Suppressor macrophage treated with lipopolysaccharide for 4 hours (primary cell): ENCODE measurements at regions not wholly inside any gene's neighbourhood (a gene's known extent, or its start where the extent isn't known, plus 50 kb on each side); places are given as distances from the start of the nearest gene placed in this dataset.

Source experiments
- DNase-seq: peaks from one replicate; pipeline ENCODE4 v3.0.0-alpha.2; 2020

DNA sequence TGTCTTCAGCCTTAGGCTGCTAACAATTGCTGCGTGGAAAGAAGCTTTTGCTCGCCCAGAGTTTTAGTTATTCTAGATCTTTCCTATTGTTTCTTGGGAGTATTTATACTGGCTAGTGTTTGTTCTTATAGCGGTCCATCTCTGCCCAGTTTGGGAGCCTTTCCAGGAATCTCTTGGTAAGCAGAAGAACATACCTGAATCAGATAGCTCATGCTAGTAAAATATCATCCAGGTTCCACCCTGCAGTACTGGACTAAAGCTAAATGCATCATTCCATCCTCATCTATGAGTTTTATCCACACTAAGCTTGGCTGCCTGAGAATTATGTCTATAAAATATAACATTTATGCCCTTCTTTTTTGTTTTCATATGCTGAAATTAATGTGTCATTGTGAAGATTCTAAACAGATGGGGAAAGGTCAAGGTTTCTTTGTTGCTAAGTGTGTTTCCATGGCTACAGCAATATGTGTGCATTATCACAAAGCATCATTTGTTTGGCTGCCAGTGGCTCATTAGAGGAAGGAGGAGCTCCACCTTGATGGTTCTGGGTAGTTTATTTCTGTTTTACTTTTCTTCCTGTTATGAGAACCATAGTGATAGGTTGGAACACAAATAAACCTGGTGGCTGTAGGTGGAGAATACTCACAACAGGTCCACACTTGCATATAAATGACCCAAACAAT, 182.8 kb downstream of the PIK3C3 start:
- no peak for DNase-seq

DNA sequence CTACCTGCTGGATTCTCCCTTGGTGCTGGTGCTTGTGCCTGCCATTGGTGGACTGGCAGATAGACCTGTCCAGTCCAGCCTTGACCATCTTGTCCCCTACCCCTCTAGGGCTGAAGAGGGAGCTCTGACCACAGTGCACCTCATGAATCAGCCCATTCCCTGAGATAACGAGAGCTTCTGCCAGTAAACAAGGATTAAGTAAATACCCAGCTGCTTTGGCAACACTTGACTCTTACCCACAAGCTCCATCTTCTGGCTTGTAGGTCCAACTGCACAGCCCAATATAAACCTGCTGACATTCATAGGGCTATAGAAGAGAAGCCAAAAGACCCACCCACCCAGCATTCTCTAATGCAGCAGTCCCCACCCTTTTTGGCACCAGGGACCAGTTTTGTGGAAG, 186.4 kb downstream of the PIK3C3 start:
- peak; percentile 4 for DNase-seq

DNA sequence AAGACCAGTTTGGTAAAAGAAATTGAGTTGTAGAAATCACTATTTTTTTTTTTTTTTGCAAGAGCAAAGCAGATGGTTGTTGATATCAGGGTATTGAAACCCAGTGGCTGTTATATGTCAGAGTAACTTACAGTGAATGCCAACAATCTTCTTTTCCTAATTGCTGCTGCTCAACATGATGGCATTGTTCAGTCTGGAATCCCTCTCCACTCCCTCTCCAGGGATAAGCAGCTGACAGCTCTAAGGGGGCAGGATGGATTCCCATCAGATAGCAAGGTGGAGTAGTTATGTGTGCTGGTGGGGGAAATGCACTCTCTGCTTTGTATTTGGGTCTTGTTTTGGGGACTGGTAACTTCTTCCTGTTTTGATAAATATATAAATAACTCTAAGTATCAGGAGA, 200.0 kb downstream of the PIK3C3 start:
- DNase-seq: no peak

DNA sequence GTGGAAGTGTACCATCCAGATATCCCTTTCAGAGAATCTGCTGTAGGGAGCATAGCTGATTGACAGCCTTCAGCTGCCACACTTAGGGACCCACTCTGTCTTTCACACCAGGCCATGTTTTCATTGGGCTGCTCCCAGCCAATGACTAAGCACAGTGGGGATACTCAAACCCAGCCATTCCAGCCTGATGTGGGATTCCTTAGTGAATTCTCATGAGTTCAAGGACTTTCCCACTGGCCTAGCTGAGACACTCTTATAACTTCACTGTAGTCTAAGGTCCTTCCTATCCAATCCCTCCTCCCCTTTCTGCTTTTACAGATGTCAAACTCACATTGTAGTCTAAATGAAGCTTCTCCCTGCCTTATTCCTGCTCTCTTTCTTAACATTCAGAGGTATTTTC, 201.2 kb downstream of the PIK3C3 start:
- no peak for DNase-seq

DNA sequence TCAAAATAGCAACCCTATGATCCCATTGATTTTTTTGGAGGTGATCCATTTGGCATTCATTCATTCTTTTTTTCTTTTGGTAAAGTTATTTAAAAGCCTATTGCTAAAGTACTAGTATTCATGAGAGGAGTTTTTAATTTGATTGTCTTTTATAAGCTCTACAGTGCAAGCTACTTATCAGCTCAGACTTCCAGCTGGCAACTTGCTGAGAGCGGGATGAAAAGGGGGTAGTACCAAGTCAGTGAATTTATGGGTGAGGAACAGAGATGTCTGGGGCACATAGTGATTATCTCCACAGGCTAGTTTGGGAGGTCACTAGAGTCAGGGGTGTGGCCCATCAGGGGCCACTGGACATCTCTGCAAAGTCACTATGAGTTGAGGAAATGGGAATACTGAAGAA, 202.4 kb downstream of the PIK3C3 start:
- DNase-seq: no peak

GRCh38 chr18:42157878-42158277, 202.8 kb downstream of the PIK3C3 start:
- DNase-seq: no peak

DNA sequence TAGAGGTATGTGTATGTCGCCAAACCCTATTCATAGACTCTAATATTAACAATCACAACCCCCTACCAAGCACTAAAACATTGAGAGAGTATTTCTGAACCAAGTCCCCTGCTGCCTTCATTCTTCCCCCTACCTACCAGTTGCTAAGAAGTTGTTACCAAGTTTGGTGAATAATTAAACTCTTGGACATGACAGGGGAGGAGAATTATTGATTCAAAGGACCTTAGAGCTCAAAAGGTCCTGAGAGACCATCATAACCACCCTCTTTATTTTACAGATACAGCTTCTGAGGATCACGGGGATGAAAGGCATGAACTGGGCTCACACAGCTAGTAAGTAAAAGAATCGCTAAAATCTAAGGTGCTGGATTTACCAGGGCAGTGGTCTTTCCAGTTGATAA, 204.1 kb downstream of the PIK3C3 start:
- no peak for DNase-seq

DNA sequence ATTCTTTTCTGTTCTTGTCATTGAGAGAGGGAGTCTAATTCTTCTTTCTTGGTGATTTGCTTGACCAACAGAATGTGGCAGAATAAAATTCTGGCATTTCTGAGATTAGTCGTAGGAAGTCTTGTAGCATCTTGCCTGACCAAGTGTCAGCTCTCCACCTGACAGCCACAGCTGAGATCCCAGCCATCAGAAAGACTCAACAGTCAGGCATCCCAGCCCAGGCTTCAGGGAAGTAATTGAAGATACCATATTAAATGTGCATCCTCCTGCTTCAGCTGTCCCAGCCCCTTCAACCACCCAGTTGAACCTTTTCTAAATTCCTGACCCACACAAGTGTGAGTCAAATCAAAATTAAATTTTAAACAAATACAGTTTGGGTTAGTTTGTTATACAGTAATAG, 208.3 kb downstream of the PIK3C3 start:
- no peak for DNase-seq

GRCh38 chr18:42164556-42164955, 209.5 kb downstream of the PIK3C3 start:
- DNase-seq: no peak

DNA sequence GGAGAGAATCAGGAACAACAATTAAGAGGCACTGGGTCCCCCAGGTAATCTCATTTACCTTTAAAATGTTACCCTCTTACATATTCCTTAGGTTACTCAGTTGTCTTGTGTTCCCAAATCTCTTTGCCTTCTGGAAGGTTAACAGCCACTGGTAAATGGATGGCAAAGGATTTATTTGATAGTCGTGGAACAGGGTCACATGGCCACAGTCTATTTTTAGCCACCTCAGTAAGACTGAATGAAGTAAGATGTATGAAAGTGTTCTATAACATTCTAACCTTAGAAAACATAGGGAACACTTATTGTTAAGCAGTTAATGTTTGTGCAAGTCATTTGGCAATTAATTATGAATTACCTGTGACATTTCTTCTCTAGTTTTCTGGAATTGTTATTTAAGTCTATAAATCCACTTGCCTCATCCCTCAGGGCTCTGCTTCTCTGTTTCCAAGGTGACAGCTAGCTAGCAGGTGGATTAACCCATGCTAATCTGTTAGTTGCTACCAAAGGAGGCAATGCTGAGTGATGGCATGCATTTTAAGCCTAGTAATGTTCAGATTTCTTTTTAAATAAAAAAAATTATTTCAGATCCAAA, 211.0 kb downstream of the PIK3C3 start:
- DNase-seq: no peak

GRCh38 chr18:42168487-42168886, 213.5 kb downstream of the PIK3C3 start:
- DNase-seq: no peak

GRCh38 chr18:42168907-42169306, 213.9 kb downstream of the PIK3C3 start:
- no peak for DNase-seq

GRCh38 chr18:42174909-42175308, 219.9 kb downstream of the PIK3C3 start:
- DNase-seq: no peak

GRCh38 chr18:42176599-42176998, 221.6 kb downstream of the PIK3C3 start:
- DNase-seq: no peak

DNA sequence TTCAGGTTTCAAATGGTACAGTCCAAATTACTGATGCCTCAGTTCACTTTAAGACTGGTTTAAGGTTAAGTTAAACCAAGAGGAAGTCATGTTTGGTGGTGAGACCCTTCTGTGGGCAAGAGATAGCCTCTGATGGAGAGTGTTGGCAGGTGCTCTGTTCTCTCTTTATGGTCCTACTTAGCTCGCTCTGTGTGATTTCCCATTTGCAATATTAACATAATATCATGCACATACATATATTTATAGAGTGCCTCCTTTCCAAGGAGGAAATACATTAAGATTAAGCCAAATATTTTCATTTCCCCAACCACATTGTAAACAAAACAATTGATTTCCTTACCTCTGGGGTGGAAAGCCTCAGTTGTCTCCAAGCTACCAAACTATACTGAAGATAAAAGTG, 222.4 kb downstream of the PIK3C3 start:
- DNase-seq: no peak

DNA sequence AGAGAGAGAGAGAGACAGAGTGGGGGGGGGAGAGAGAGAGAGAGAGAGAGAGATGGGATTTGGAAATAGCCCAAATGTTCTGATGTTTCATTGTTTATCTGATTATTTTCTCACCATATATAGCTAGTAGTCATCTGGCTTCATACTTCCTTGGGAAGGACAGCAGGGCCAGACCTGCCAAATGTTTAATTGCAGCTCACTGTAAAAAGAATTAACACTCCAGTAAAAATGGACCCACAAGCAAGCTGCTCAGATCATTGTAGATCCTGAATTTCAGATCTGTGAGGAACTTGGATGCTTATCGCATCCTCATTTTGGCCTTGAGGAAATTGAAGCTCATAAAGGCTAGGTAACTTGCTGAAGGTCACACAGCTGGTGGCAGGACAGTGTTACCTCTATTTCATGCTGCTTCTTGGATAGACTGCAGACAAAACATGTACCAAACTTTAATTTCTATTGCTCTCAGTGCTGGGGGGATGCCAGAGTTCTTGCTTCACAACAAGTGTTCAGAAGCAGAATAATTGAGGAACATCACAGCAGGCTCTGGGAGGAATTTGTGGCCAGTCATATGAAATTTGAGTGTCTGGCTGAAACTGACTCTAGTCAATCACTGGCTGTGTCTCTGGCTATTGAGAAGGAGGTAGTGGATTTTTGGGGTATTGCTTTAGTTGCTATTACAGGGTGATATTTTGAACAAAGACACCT, 223.5 kb downstream of the PIK3C3 start:
- DNase-seq: no peak

DNA sequence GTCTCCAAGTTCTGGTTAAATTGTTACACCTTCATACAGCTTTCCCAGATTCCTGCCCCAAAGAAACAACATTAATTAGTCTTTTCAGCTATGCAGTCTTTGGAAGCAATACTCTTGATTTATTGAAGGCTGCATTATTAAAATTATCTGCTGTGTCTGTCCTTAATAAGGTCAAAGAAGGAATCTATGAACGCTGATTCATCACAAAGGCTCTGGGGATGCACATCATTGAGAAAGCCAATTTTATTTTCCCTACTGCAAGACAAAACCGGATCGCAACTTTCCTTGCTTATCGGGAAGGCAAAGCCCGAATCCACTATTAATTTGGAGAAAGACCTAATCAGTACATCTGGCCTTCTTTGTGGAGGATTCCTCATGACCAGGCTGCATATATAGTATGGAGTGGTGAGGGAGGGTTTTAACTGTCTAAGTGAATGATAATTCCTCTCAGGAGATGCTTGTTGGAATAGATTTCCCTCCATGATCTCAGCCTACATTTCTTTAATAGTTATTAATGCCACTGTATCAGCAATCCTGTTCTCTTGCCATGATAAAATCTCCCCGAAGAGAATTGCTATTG, 224.6 kb downstream of the PIK3C3 start:
- DNase-seq: no peak

DNA sequence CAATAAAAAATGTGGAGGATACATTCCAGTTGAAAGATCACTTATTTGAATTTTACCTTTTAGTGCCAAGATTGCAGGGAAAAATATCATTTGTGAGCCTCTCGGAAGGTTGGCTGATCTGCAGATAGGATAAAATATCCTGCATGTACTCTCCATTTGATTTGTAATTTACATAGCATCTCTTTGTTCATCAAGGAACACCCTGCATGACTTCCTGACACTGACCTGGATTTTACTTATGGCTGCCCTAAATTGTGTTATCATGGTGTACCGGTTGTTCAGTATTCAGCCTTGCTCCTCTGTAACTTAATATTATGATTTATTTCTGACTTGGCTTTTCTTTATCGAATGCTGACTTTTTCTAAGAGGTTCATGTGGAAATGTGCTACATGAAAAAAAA, 226.4 kb downstream of the PIK3C3 start:
- no peak for DNase-seq

DNA sequence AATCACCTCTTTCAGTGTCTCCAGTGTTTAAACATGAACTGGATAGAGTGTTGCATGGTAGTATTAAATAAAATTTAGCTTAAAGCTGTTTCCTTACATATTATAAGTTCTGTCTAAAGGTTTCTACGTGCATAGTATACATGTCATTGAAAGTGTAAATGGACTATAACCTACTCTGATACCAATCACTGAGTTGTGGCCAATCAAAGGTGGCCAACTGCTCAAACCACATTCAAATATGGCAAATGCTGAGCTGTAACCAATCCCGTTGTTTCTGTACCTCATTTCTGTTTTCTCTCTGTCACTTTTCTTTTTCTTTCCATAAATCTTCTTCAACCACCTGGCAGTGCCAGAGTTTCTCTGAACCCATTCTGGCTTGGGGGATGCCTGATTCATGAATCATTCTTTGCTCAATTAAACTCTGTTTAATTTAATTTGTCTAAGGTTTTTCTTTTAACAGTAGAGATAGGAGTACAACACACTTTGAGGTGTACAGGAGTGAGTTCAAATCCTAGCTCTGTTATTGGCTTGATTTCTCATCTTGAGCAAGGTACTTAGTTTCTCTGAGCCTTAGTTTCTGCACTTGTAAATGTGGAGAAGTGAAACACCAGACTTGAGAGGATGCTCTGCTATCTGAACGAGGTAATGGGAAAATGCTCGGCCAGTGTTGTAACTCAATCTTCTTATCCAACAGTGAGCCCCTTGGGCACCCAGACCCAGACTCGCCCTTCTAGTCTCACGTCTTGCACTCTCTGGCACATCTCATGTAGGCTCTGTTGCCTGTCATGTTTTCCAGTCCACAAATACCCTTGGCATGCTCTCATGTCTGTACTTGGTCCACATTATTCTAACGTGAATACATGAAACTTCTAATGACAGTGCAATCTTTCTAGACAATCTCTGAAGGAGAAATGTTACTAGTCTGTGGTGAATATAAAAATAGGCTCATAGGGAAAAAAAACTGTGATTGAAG, 228.0 kb downstream of the PIK3C3 start:
- no peak for DNase-seq

GRCh38 chr18:42183746-42184145, 228.7 kb downstream of the PIK3C3 start:
- peak; percentile 24 for DNase-seq

DNA sequence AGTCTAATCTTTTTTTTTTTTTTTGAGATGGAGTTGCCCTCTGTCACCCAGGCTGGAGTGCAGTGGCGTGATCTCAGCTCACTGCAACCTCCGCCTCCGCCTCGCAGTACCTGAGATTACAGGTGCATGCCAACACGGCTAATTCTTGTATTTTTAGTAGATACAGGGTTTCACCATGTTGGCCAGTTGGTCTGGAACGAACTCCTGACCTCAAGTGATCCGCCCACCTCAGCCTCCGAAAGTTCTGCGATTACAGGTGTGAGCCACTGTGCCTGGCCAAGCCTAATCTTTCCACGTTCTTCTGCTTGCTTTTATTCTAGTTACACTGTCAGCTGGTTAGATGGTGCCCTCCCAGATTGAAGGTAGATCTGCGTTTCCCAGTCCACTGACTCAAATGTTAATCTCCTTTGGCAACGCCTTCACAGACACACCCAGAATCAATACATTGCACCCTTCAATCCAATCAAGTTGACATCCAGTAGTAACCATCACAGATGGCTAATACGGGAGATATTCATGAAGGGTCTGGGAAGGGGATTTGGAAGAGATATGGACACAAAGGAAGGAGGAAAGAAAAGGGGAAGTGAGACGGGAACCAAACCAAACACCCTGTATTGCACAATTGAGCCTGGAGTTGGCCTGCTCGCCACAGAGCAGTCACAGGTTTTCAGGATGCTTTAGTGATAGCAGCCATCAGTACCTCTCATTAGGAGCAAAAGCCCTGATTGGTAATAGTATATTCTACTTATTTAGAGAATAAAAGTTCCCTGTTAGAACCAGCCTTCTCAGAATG, 229.8 kb downstream of the PIK3C3 start:
- peak; percentile 21 for DNase-seq

DNA sequence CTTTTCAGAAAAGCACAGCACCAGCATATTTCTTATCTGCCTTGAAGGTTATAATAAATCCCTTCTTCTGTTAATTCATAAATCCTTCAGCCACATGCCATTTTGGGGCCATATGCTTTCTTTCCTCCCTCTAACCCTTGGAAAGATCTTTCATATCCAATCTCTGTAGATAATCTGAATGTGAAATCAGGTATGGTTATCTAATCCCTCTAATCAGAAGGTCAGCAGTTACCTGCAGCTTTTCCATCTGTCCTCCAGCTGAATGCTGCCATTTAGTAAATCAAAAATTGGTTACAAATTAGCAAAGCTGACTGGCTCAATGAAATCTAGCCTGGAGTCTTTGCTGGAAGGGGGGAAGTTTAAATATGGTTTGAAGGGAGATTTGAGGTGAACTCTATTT, 230.5 kb downstream of the PIK3C3 start:
- no peak for DNase-seq
